GM12878 (cell line): ENCODE measurements at regions not wholly inside any gene's neighbourhood (a gene's known extent, or its start where the extent isn't known, plus 50 kb on each side); places are given as distances from the start of the nearest gene placed in this dataset.

ENCODE experiments used
- BCL3 ChIP-seq: IDR thresholded peaks from 2 replicates; pipeline ENCODE4 v1.6.1; 2011; ENCODE audit warnings: borderline replicate concordance, low read depth, mild to moderate bottlenecking, moderate library complexity, low read length; ENCODE audit not compliant: insufficient read depth, poor library complexity, severe bottlenecking
- BCLAF1 ChIP-seq: fragments of 450-650 bp; IDR thresholded peaks from 2 replicates; pipeline ENCODE4 v1.6.1; 2017; ENCODE audit warnings: antibody characterized with exemption, mild to moderate bottlenecking, moderate library complexity
- CHD1 ChIP-seq: IDR thresholded peaks from 2 replicates; pipeline ENCODE4 v1.6.1; 2012; ENCODE audit warnings: low read depth, low read length, improper control_type of control experiment
- CTCF ChIP-seq, 3 experiments: IDR thresholded peaks in 2 of 3; conservative IDR thresholded peaks in 1 of 3; 2 replicates each; pipeline ENCODE4 v1.5.1; 2011; ENCODE audit warnings: low read depth in 3 of 3, low read length in 3 of 3, mild to moderate bottlenecking in 3 of 3, control low read depth in 2 of 3, moderate library complexity in 2 of 3, inconsistent platforms in 1 of 3, mixed read lengths in 1 of 3; ENCODE audit not compliant: control insufficient read depth in 2 of 3, insufficient read depth in 1 of 3; ENCODE audit errors: extremely low read depth in 1 of 3
- E2F4 ChIP-seq: IDR thresholded peaks from 2 replicates; pipeline ENCODE4 v1.6.1; 2012; ENCODE audit warnings: low read depth, low read length, improper control_type of control experiment
- EP300 ChIP-seq, 2 experiments: fragments of 150-350 bp in 1 of 2; IDR thresholded peaks; 2 replicates each; pipeline ENCODE4 v1.6.1; 2011 to 2012; ENCODE audit warnings: low read depth in 2 of 2, low read length in 2 of 2, borderline replicate concordance in 1 of 2, improper control_type of control experiment in 1 of 2, inconsistent platforms in 1 of 2; ENCODE audit not compliant: control insufficient read depth in 1 of 2
- EZH2 ChIP-seq: IDR thresholded peaks from 2 replicates; pipeline ENCODE4 v1.6.1; 2012; ENCODE audit warnings: low read depth, mild to moderate bottlenecking, control low read depth, inconsistent platforms, low read length, borderline replicate concordance; ENCODE audit not compliant: control insufficient read depth
- GABPA ChIP-seq: IDR thresholded peaks from 2 replicates; pipeline ENCODE4 v1.6.1; 2014; ENCODE audit warnings: antibody characterized with exemption, low read depth, mild to moderate bottlenecking, inconsistent platforms
- HDAC2 ChIP-seq: fragments of 200-600 bp; sonication (generic); IDR thresholded peaks from 2 replicates; pipeline ENCODE4 v1.6.1; 2017
- HDAC6 ChIP-seq: fragments of 200-600 bp; sonication (generic); IDR thresholded peaks from one replicate; pipeline ENCODE4 v1.8.0; 2017; ENCODE audit warnings: antibody characterized with exemption; ENCODE audit not compliant: unreplicated experiment
- KDM1A ChIP-seq: fragments of 200-600 bp; sonication (generic); IDR thresholded peaks from 2 replicates; pipeline ENCODE4 v1.6.1; 2016; ENCODE audit warnings: borderline replicate concordance
- MYC ChIP-seq: IDR thresholded peaks from 2 replicates; pipeline ENCODE4 v1.6.1; 2011; ENCODE audit warnings: mild to moderate bottlenecking, low read length, moderate library complexity, inconsistent platforms; ENCODE audit not compliant: insufficient read depth, insufficient replicate concordance, insufficient read length, severe bottlenecking
- POLR2A ChIP-seq: IDR thresholded peaks from 2 replicates; pipeline ENCODE4 v1.6.1; 2011; ENCODE audit warnings: low read depth, mild to moderate bottlenecking, low read length
- SRF ChIP-seq, 2 experiments: IDR thresholded peaks; 2 replicates each; pipeline ENCODE4 v1.6.1; 2011; ENCODE audit warnings: low read depth in 2 of 2, low read length in 2 of 2, mild to moderate bottlenecking in 1 of 2, moderate library complexity in 1 of 2

- no peak for TF ChIP-seq KDM1A
- TF ChIP-seq EP300 (IDR thresholded peaks at IDR 0.05; ENCODE audit: borderline replicate concordance in 1 of 2, control insufficient read depth in 1 of 2, low read depth in 2 of 2, low read length in 2 of 2) = no peak
- no peak for TF ChIP-seq BCLAF1
- no peak for TF ChIP-seq HDAC2
- TF ChIP-seq SRF (IDR thresholded peaks at IDR 0.05; ENCODE audit: low read depth in 2 of 2, low read length in 2 of 2) = no peak
- TF ChIP-seq GABPA = no peak
- TF ChIP-seq E2F4 = no peak
- TF ChIP-seq CHD1 = no peak
- TF ChIP-seq CTCF (IDR thresholded peaks at IDR 0.05 in 2 of 3, conservative IDR thresholded peaks at IDR 0.05 in 1 of 3; ENCODE audit: control insufficient read depth in 2 of 3, extremely low read depth in 1 of 3, insufficient read depth in 1 of 3, low read depth in 3 of 3, low read length in 3 of 3) = no peak
- TF ChIP-seq HDAC6 = no peak
- TF ChIP-seq POLR2A = no peak
- TF ChIP-seq MYC = no peak
- no peak for TF ChIP-seq BCL3
- no peak for TF ChIP-seq EZH2
These were observed 484.5 kb upstream of the NR2F2 start for GRCh38 chr15:95845862-95846515.
